Body of pancreas (tissue), 4 donors: ENCODE measurements at regions not wholly inside any gene's neighbourhood (a gene's known extent, or its start where the extent isn't known, plus 50 kb on each side); places are given as distances from the start of the nearest gene placed in this dataset. TPM values are rescaled to one million over a fixed set of nuclear protein-coding genes. Genes with fewer than 3 reads are reported as not detected.

Experiments
- ATAC-seq: fragments of 150-250 bp; one replicate; pipeline ENCODE4 v1.9.1; 2016
- DNase-seq, 4 donors: peaks; one replicate each; pipeline ENCODE4 v3.0.0-alpha.2; 2019
- H3K27ac ChIP-seq, 4 donors: fragments of 200-600 bp; sonication (generic); 1 replicate in 3 of 4; 2 replicates in 1 of 4; pipeline versions ENCODE4 v1.5.1 to v1.6.1; 2016 to 2019; ENCODE audit warnings: mild to moderate bottlenecking in 1 of 4, mixed read lengths in 1 of 4, moderate library complexity in 1 of 4
- H3K27me3 ChIP-seq, 2 donors: fragments of 200-600 bp; sonication (generic); one replicate each; pipeline ENCODE4 v1.6.0; 2016; ENCODE audit warnings: mild to moderate bottlenecking in 1 of 2
- H3K36me3 ChIP-seq, 2 donors: fragments of 200-600 bp; sonication (generic); replicated peaks in 1 of 2; 2 replicates each; pipeline ENCODE4 v1.5.1; 2016; ENCODE audit warnings: low read depth in 2 of 2; ENCODE audit not compliant: insufficient read depth in 1 of 2
- H3K4me1 ChIP-seq: fragments of 200-600 bp; sonication (generic); one replicate; pipeline ENCODE4 v1.6.0; 2016
- H3K4me3 ChIP-seq, 2 donors: fragments of 200-600 bp; sonication (generic); 1 replicate in 1 of 2; 2 replicates in 1 of 2; pipeline ENCODE4 v1.5.1; 2016 to 2019
- H3K9me3 ChIP-seq, 3 donors: fragments of 200-600 bp; sonication (generic); 1 replicate in 2 of 3; 2 replicates in 1 of 3; pipeline ENCODE4 v1.5.1; 2016
- POLR2A ChIP-seq, 3 donors: fragments of 450-650 bp; IDR thresholded peaks; one replicate each; pipeline ENCODE4 v1.6.1; 2016; ENCODE audit warnings: antibody characterized with exemption in 3 of 3, mild to moderate bottlenecking in 2 of 3
- WGBS, 2 donors: methylation state at CpG; one replicate each; pipeline ENCODE4 v1.1.5; 2017; 5-methylcytosine and 5-hydroxymethylcytosine counted together
- intact Hi-C: fragments of 100-400 bp; cut with DNase I; formaldehyde crosslinking; loops from one replicate; pipeline ENCODE4 v1.15.1; 2023
- small RNA-seq: library from RNA; depleted of rRNA; stranded (forward); fragments of <200 nt; gene quantifications from one replicate; pipeline ENCODE3, GENCODE V24; 2016
- TF ChIP-seq, protein P1 (sequence below), 7 experiments: fragments of 450-650 bp in 4 of 7; fragments of 200-600 bp in 3 of 7; sonication (generic) in 3 of 7; IDR thresholded peaks; one replicate each; pipeline ENCODE4 v1.5.1; 2016 to 2019; ENCODE audit warnings: antibody characterized with exemption in 7 of 7

DNA sequence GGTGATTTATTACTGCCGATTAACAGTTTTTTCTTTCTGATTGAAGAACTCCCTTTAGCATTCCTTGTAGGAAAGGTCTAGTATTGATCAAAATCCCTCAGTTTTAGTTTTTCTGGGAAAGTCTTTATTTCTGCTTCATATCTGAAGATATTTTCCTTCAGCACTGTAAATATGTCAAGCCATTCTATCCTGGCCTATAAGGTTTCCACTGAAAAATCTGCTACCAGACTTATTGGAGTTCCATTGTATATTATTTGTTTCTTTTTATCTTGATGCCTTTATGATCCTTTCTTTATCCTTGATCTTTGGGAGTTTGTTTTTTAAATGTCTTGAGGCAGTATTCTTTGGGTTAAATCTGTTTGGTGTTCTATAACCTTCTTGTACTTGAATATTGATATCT lies 55.0 kb upstream of the TMTC1 start:
- no peaks in the 10 kb centered on the region for H3K4me1 ChIP-seq
- WGBS, 2 donors = 75 to 91% methylated on average over 1 of the region's 1 CpG
- no peak overlapping the region for H3K4me3 ChIP-seq
- H3K9me3 ChIP-seq = no peaks in the 10 kb centered on the region
- no peaks in the 10 kb centered on the region for H3K27me3 ChIP-seq
- no peaks in the 10 kb centered on the region for H3K36me3 ChIP-seq
- intact Hi-C loops = no loop called here
- no peak overlapping the region for H3K27ac ChIP-seq
- DNase-seq (no peak), ATAC-seq (no peak)
- no peak for TF ChIP-seq POLR2A (IDR thresholded peaks at IDR 0.05)
- TF ChIP-seq, protein P1, sequence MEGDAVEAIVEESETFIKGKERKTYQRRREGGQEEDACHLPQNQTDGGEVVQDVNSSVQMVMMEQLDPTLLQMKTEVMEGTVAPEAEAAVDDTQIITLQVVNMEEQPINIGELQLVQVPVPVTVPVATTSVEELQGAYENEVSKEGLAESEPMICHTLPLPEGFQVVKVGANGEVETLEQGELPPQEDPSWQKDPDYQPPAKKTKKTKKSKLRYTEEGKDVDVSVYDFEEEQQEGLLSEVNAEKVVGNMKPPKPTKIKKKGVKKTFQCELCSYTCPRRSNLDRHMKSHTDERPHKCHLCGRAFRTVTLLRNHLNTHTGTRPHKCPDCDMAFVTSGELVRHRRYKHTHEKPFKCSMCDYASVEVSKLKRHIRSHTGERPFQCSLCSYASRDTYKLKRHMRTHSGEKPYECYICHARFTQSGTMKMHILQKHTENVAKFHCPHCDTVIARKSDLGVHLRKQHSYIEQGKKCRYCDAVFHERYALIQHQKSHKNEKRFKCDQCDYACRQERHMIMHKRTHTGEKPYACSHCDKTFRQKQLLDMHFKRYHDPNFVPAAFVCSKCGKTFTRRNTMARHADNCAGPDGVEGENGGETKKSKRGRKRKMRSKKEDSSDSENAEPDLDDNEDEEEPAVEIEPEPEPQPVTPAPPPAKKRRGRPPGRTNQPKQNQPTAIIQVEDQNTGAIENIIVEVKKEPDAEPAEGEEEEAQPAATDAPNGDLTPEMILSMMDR (IDR thresholded peaks at IDR 0.05) = no peak

Small RNA genes lying in the stretch of these regions (small RNA-seq; reads per million reads assigned to genes)
- gene AC023511.2 (not detected), gene RNA5SP356 (not detected)
